Neural progenitor cell (in vitro differentiated cells): ENCODE measurements at regions not wholly inside any gene's neighbourhood (a gene's known extent, or its start where the extent isn't known, plus 50 kb on each side); places are given as distances from the start of the nearest gene placed in this dataset.

Experiments used
- EZH2 ChIP-seq: fragments of 200-600 bp; sonication (generic); IDR thresholded peaks from 2 replicates; pipeline ENCODE4 v1.6.1; 2017; ENCODE audit warnings: antibody characterized with exemption, mild to moderate bottlenecking, moderate library complexity
- TF ChIP-seq, protein P1 (sequence below): fragments of 200-600 bp; sonication (generic); IDR thresholded peaks from 2 replicates; pipeline ENCODE4 v1.5.1; 2017; ENCODE audit warnings: antibody characterized with exemption, mild to moderate bottlenecking

- TF ChIP-seq, protein P1, sequence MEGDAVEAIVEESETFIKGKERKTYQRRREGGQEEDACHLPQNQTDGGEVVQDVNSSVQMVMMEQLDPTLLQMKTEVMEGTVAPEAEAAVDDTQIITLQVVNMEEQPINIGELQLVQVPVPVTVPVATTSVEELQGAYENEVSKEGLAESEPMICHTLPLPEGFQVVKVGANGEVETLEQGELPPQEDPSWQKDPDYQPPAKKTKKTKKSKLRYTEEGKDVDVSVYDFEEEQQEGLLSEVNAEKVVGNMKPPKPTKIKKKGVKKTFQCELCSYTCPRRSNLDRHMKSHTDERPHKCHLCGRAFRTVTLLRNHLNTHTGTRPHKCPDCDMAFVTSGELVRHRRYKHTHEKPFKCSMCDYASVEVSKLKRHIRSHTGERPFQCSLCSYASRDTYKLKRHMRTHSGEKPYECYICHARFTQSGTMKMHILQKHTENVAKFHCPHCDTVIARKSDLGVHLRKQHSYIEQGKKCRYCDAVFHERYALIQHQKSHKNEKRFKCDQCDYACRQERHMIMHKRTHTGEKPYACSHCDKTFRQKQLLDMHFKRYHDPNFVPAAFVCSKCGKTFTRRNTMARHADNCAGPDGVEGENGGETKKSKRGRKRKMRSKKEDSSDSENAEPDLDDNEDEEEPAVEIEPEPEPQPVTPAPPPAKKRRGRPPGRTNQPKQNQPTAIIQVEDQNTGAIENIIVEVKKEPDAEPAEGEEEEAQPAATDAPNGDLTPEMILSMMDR = no peak
- no peak for TF ChIP-seq EZH2
Measured at GRCh38 chr6:131372535-131372934, 200.5 kb upstream of the ARG1 start.
